ENCODE measurements at regions not wholly inside any gene's neighbourhood (a gene's known extent, or its start where the extent isn't known, plus 50 kb on each side); places are given as distances from the start of the nearest gene placed in this dataset.

- no peak for TF ChIP-seq POLR2A (IDR thresholded peaks at IDR 0.05; ENCODE audit: low read depth, low read length)
- TF ChIP-seq BMI1 (IDR thresholded peaks at IDR 0.05; ENCODE audit: borderline replicate concordance) = no peak
- no peak for TF ChIP-seq NR2C2 (IDR thresholded peaks at IDR 0.05; ENCODE audit: borderline replicate concordance, control insufficient read depth, insufficient read length, low read depth)
Observed at GRCh38 chr12:124679533-124680371, 112.3 kb upstream of the NCOR2 start.
